Type B pancreatic cell (in vitro differentiated cells): ENCODE measurements at regions not wholly inside any gene's neighbourhood (a gene's known extent, or its start where the extent isn't known, plus 50 kb on each side); places are given as distances from the start of the nearest gene placed in this dataset.
"Not testable (repeated sequence)": the region's sequence is repeated elsewhere in the genome, so short reads cannot be mapped to it uniquely, and the experiment has no call there.

Experiments used
- DNase-seq: peaks from one replicate; pipeline ENCODE4 v3.0.0; 2021; ENCODE audit warnings: mixed read lengths; ENCODE audit not compliant: unreplicated experiment; ENCODE audit errors: extremely low spot score
- H3K27ac Mint-ChIP-seq: 2 replicates; pipeline ENCODE4 v1.8.0; 2021; ENCODE audit warnings: mild to moderate bottlenecking, mixed read lengths
- H3K27me3 Mint-ChIP-seq: 2 replicates; pipeline ENCODE4 v1.8.0; 2021; ENCODE audit warnings: mixed read lengths
- H3K36me3 Mint-ChIP-seq: 2 replicates; pipeline ENCODE4 v1.8.0; 2021; ENCODE audit warnings: mixed read lengths
- H3K4me1 Mint-ChIP-seq: one replicate; pipeline ENCODE4 v1.8.0; 2021; ENCODE audit warnings: mixed read lengths; ENCODE audit not compliant: unreplicated experiment
- H3K4me3 Mint-ChIP-seq: 2 replicates; pipeline ENCODE4 v1.8.0; 2021; ENCODE audit warnings: mild to moderate bottlenecking, mixed read lengths
- H3K9me3 Mint-ChIP-seq: 2 replicates; pipeline ENCODE4 v1.8.0; 2021; ENCODE audit warnings: mixed read lengths
- CTCF ChIP-seq: fragments of 200-600 bp; sonication (generic); conservative IDR thresholded peaks from 2 replicates; pipeline ENCODE4 v1.5.0; 2021; ENCODE audit warnings: antibody characterized with exemption, mild to moderate bottlenecking

- TF ChIP-seq CTCF: no peak
- H3K4me3 Mint-ChIP-seq: no peak overlapping the region
- no peak overlapping the region for H3K27ac Mint-ChIP-seq
- DNase-seq: no peak
- H3K4me1 Mint-ChIP-seq: peaks cover 18% of the 10 kb centered on the region
- peaks cover 13% of the 10 kb centered on the region for H3K27me3 Mint-ChIP-seq
- H3K9me3 Mint-ChIP-seq: peaks cover 3% of the 10 kb centered on the region
- no peaks in the 10 kb centered on the region for H3K36me3 Mint-ChIP-seq
These were observed 127.9 kb upstream of the TOP1 start for GRCh38 chr20:40900666-40901215.

GRCh38 chr20:40902661-40903060 lies 126.0 kb upstream of the TOP1 start:
- H3K9me3 Mint-ChIP-seq: peaks cover 4% of the 10 kb centered on the region
- H3K27ac Mint-ChIP-seq: no peak overlapping the region
- no peaks in the 10 kb centered on the region for H3K36me3 Mint-ChIP-seq
- TF ChIP-seq CTCF: no peak
- H3K4me1 Mint-ChIP-seq: peaks cover 7% of the 10 kb centered on the region
- no peak overlapping the region for H3K4me3 Mint-ChIP-seq
- no peak for DNase-seq
- peaks cover 6% of the 10 kb centered on the region for H3K27me3 Mint-ChIP-seq

GRCh38 chr20:40908309-40908708 lies 120.3 kb upstream of the TOP1 start:
- DNase-seq: no peak
- Mint-ChIP-seq H3K4me1 (peaks cover 9% of the 10 kb centered on the region), H3K27ac (no peak overlapping the region), H3K4me3 (no peak overlapping the region), H3K27me3 (peaks cover 6% of the 10 kb centered on the region), H3K9me3 (peaks cover 4% of the 10 kb centered on the region), H3K36me3 (no peaks in the 10 kb centered on the region)
- no peak for TF ChIP-seq CTCF

GRCh38 chr20:40909489-40909888 lies 119.1 kb upstream of the TOP1 start:
- H3K4me1 Mint-ChIP-seq, H3K9me3 Mint-ChIP-seq, DNase-seq, H3K36me3 Mint-ChIP-seq, H3K4me3 Mint-ChIP-seq, H3K27me3 Mint-ChIP-seq, H3K27ac Mint-ChIP-seq: not testable (repeated sequence)

- H3K36me3 Mint-ChIP-seq, H3K4me3 Mint-ChIP-seq, H3K27ac Mint-ChIP-seq, H3K27me3 Mint-ChIP-seq, DNase-seq, H3K4me1 Mint-ChIP-seq, H3K9me3 Mint-ChIP-seq: not testable (repeated sequence)
These were observed 118.2 kb upstream of the TOP1 start for GRCh38 chr20:40910436-40910835.

GRCh38 chr20:40911152-40911551 lies 117.5 kb upstream of the TOP1 start:
- not testable (repeated sequence) for H3K36me3 Mint-ChIP-seq, H3K27ac Mint-ChIP-seq, H3K27me3 Mint-ChIP-seq, H3K4me1 Mint-ChIP-seq, H3K4me3 Mint-ChIP-seq, H3K9me3 Mint-ChIP-seq
- DNase-seq: peak; percentile 53

- Mint-ChIP-seq H3K27ac (no peak overlapping the region), H3K27me3 (peaks cover 2% of the 10 kb centered on the region), H3K36me3 (no peaks in the 10 kb centered on the region), H3K4me3 (no peak overlapping the region), H3K4me1 (no peaks in the 10 kb centered on the region), H3K9me3 (peaks cover 4% of the 10 kb centered on the region)
- no peak for DNase-seq
- TF ChIP-seq CTCF: no peak
These were observed 115.1 kb upstream of the TOP1 start for GRCh38 chr20:40913224-40914185.
